Neuronal stem cell (in vitro differentiated cells): ENCODE measurements at regions not wholly inside any gene's neighbourhood (a gene's known extent, or its start where the extent isn't known, plus 50 kb on each side); places are given as distances from the start of the nearest gene placed in this dataset.

ENCODE experiments used
- DNase-seq: peaks from one replicate; pipeline ENCODE4 v3.0.0-alpha.2; 2013; ENCODE audit warnings: low spot score
- H2AFZ ChIP-seq: one replicate; pipeline ENCODE4 v1.6.1; 2013; ENCODE audit warnings: mild to moderate bottlenecking, low read length, inconsistent platforms
- H2AK5ac ChIP-seq: 2 replicates; pipeline ENCODE4 v1.6.1; 2013; ENCODE audit warnings: low read depth, mild to moderate bottlenecking, inconsistent platforms, low read length, moderate library complexity, mixed read lengths
- H2BK120ac ChIP-seq: 2 replicates; pipeline ENCODE4 v1.6.1; 2013; ENCODE audit warnings: low read depth, mild to moderate bottlenecking, inconsistent platforms, low read length, moderate library complexity, mixed read lengths
- H2BK12ac ChIP-seq: one replicate; pipeline ENCODE4 v1.6.1; 2013; ENCODE audit warnings: low read length, inconsistent platforms
- H2BK15ac ChIP-seq: 2 replicates; pipeline ENCODE4 v1.6.1; 2013; ENCODE audit warnings: mild to moderate bottlenecking, low read length, inconsistent platforms, mixed read lengths
- H2BK5ac ChIP-seq: one replicate; pipeline ENCODE4 v1.6.1; 2013; ENCODE audit warnings: inconsistent platforms, mild to moderate bottlenecking, low read length, moderate library complexity
- H3K14ac ChIP-seq: one replicate; pipeline ENCODE4 v1.6.1; 2013; ENCODE audit warnings: low read length, inconsistent platforms
- H3K18ac ChIP-seq: 2 replicates; pipeline ENCODE4 v1.6.1; 2013; ENCODE audit warnings: low read length, inconsistent platforms
- H3K23ac ChIP-seq: 2 replicates; pipeline ENCODE4 v1.6.1; 2013; ENCODE audit warnings: low read depth, mild to moderate bottlenecking, mixed read lengths, low read length, inconsistent platforms; ENCODE audit not compliant: poor library complexity
- H3K27ac ChIP-seq: replicated peaks from 3 replicates; pipeline ENCODE4 v1.5.1; 2013; ENCODE audit warnings: low read length, inconsistent platforms
- H3K27me3 ChIP-seq, 3 experiments: 2 replicates each; pipeline ENCODE4 v1.6.1; 2013; ENCODE audit warnings: low read length in 3 of 3, mild to moderate bottlenecking in 2 of 3, inconsistent platforms in 1 of 3, low read depth in 1 of 3, mixed read lengths in 1 of 3, moderate library complexity in 1 of 3; ENCODE audit not compliant: control insufficient read depth in 3 of 3, insufficient read depth in 3 of 3
- H3K36me3 ChIP-seq, 2 donors: replicated peaks in 1 of 2; 2 replicates each; pipeline ENCODE4 v1.6.1; 2013; ENCODE audit warnings: low read length in 2 of 2; ENCODE audit not compliant: control insufficient read depth in 2 of 2, insufficient read depth in 2 of 2
- H3K4ac ChIP-seq: 2 replicates; pipeline ENCODE4 v1.6.1; 2013; ENCODE audit warnings: inconsistent platforms, mild to moderate bottlenecking, low read length, moderate library complexity
- H3K4me1 ChIP-seq, 2 donors: 1 replicate in 1 of 2; 2 replicates in 1 of 2; pipeline ENCODE4 v1.6.1; 2013; ENCODE audit warnings: low read length in 2 of 2, low read depth in 1 of 2; ENCODE audit not compliant: control insufficient read depth in 2 of 2, insufficient read depth in 1 of 2
- H3K4me2 ChIP-seq: one replicate; pipeline ENCODE4 v1.6.1; 2013; ENCODE audit warnings: mild to moderate bottlenecking, low read length, inconsistent platforms; ENCODE audit not compliant: insufficient read depth, poor library complexity, severe bottlenecking
- H3K4me3 ChIP-seq, 2 donors: 2 replicates each; pipeline ENCODE4 v1.5.1; 2013; ENCODE audit warnings: low read length in 2 of 2, mild to moderate bottlenecking in 2 of 2, inconsistent platforms in 1 of 2, moderate library complexity in 1 of 2
- H3K79me1 ChIP-seq: one replicate; pipeline ENCODE4 v1.6.1; 2013; ENCODE audit warnings: low read depth, mild to moderate bottlenecking, inconsistent platforms, low read length, moderate library complexity
- H3K9ac ChIP-seq: one replicate; pipeline ENCODE4 v1.6.1; 2013; ENCODE audit warnings: mild to moderate bottlenecking, low read depth, low read length, inconsistent platforms; ENCODE audit not compliant: poor library complexity
- H3K9me3 ChIP-seq, 2 donors: replicated peaks in 1 of 2; 2 replicates each; pipeline versions ENCODE3 to v1.6.1; 2013; ENCODE audit warnings: low read length in 2 of 2, mild to moderate bottlenecking in 2 of 2, inconsistent platforms in 1 of 2, low read depth in 1 of 2, mixed read lengths in 1 of 2, moderate library complexity in 1 of 2; ENCODE audit not compliant: control insufficient read depth in 2 of 2, insufficient read depth in 1 of 2
- H4K8ac ChIP-seq: one replicate; pipeline ENCODE4 v1.6.1; 2013; ENCODE audit warnings: low read depth, mild to moderate bottlenecking, inconsistent platforms, low read length, moderate library complexity
- H4K91ac ChIP-seq: one replicate; pipeline ENCODE4 v1.6.1; 2013; ENCODE audit warnings: low read length, low read depth, mild to moderate bottlenecking, inconsistent platforms; ENCODE audit not compliant: poor library complexity
- WGBS, 2 donors: extraction: QIAGEN DNeasy Blood & Tissue Kit; methylation state at CpG; one replicate each; pipeline ENCODE4 v1.1.7; 2013; ENCODE audit warnings: missing lambda C conversion rate in 2 of 2, mixed read lengths in 1 of 2; ENCODE audit not compliant: insufficient read length in 2 of 2, insufficient replicate concordance in 1 of 2; ENCODE audit errors: extremely low coverage in 2 of 2; 5-methylcytosine and 5-hydroxymethylcytosine counted together

- Histone ChIP-seq H3K27me3 (no peaks in the 10 kb centered on the region), H3K14ac (no peak overlapping the region), H3K23ac (no peak overlapping the region), H3K4me2 (no peak overlapping the region), H3K18ac (no peak overlapping the region), H2BK5ac (no peak overlapping the region), H3K9ac (no peak overlapping the region), H3K27ac (no peak overlapping the region), H2BK120ac (no peak overlapping the region), H4K91ac (no peak overlapping the region), H2AK5ac (no peak overlapping the region), H2BK15ac (no peak overlapping the region), H4K8ac (no peak overlapping the region), H3K9me3 (peaks cover 0 to 2% of the 10 kb centered on the region in 2 donors), H2BK12ac (no peak overlapping the region), H3K4ac (no peak overlapping the region), H2AFZ (no peak overlapping the region), H3K36me3 (no peaks in the 10 kb centered on the region), H3K79me1 (no peaks in the 10 kb centered on the region), H3K4me3 (no peak overlapping the region), H3K4me1 (peaks cover 1 to 7% of the 10 kb centered on the region in 2 donors)
- no peak for DNase-seq
- WGBS, 2 donors: no CpG with 5 or more reads among the region's 3 CpGs
These were observed 236.3 kb downstream of the BCAS1 start for GRCh38 chr20:53834062-53834442.

- H4K8ac ChIP-seq: no peak overlapping the region
- no peak overlapping the region for H3K4ac ChIP-seq
- no peak overlapping the region for H2AK5ac ChIP-seq
- H3K9ac ChIP-seq: no peak overlapping the region
- no peaks in the 10 kb centered on the region for H3K79me1 ChIP-seq
- no peak overlapping the region for H3K14ac ChIP-seq
- H2BK15ac ChIP-seq: no peak overlapping the region
- H4K91ac ChIP-seq: no peak overlapping the region
- no peak overlapping the region for H3K23ac ChIP-seq
- no peak for DNase-seq
- H3K4me1 ChIP-seq: peaks cover 3 to 11% of the 10 kb centered on the region in 2 donors
- H2BK120ac ChIP-seq: no peak overlapping the region
- WGBS, 2 donors: no CpG with 5 or more reads among the region's 10 CpGs
- no peaks in the 10 kb centered on the region for H3K27me3 ChIP-seq
- H3K27ac ChIP-seq: no peak overlapping the region
- peaks cover 0 to 2% of the 10 kb centered on the region in 2 donors for H3K9me3 ChIP-seq
- no peak overlapping the region for H2BK5ac ChIP-seq
- H3K36me3 ChIP-seq: no peaks in the 10 kb centered on the region
- no peak overlapping the region for H3K18ac ChIP-seq
- H2AFZ ChIP-seq: no peak overlapping the region
- no peak overlapping the region for H3K4me3 ChIP-seq
- no peak overlapping the region for H3K4me2 ChIP-seq
- no peak overlapping the region for H2BK12ac ChIP-seq
These were observed 236.9 kb downstream of the BCAS1 start for GRCh38 chr20:53833333-53834061.

- Histone ChIP-seq H3K4ac (no peak overlapping the region), H3K9ac (no peak overlapping the region), H4K91ac (no peak overlapping the region), H2BK12ac (no peak overlapping the region), H3K4me2 (no peak overlapping the region), H3K14ac (no peak overlapping the region), H3K27me3 (no peaks in the 10 kb centered on the region), H3K79me1 (no peaks in the 10 kb centered on the region), H2AK5ac (no peak overlapping the region), H3K18ac (no peak overlapping the region), H3K4me3 (no peak overlapping the region), H2AFZ (no peak overlapping the region), H3K23ac (no peak overlapping the region), H3K9me3 (peaks cover 0 to 2% of the 10 kb centered on the region in 2 donors), H4K8ac (no peak overlapping the region), H2BK5ac (no peak overlapping the region), H2BK15ac (no peak overlapping the region), H3K36me3 (no peaks in the 10 kb centered on the region), H3K27ac (no peak overlapping the region), H2BK120ac (no peak overlapping the region), H3K4me1 (peaks cover 5 to 20% of the 10 kb centered on the region in 2 donors)
- WGBS, 2 donors: no CpG with 5 or more reads among the region's 7 CpGs
- DNase-seq: no peak
These were observed 237.9 kb downstream of the BCAS1 start for GRCh38 chr20:53832499-53832898.

GRCh38 chr20:53831812-53832211 lies 238.2 kb upstream of the ZNF217 start:
- Histone ChIP-seq H2AFZ (no peak overlapping the region), H4K91ac (no peak overlapping the region), H3K9me3 (peaks cover 0 to 2% of the 10 kb centered on the region in 2 donors), H3K14ac (no peak overlapping the region), H3K27me3 (no peaks in the 10 kb centered on the region), H3K4me3 (no peak overlapping the region), H3K27ac (no peak overlapping the region), H3K23ac (no peak overlapping the region), H3K9ac (no peak overlapping the region), H3K4me1 (peaks cover 5 to 20% of the 10 kb centered on the region in 2 donors), H2AK5ac (no peak overlapping the region), H2BK15ac (no peak overlapping the region), H3K4me2 (no peak overlapping the region), H3K4ac (no peak overlapping the region), H2BK120ac (no peak overlapping the region), H3K18ac (no peak overlapping the region), H2BK5ac (no peak overlapping the region), H4K8ac (no peak overlapping the region), H2BK12ac (no peak overlapping the region), H3K79me1 (no peaks in the 10 kb centered on the region), H3K36me3 (no peaks in the 10 kb centered on the region)
- no peak for DNase-seq
- no CpG with 5 or more reads among the region's 3 CpGs for WGBS, 2 donors
